Activated naive CD4-positive, alpha-beta T cell treated with anti-CD3 and anti-CD28 coated beads, Interleukin-2, amount 50 U/mL, for 72 hours (primary cell): ENCODE measurements at regions not wholly inside any gene's neighbourhood (a gene's known extent, or its start where the extent isn't known, plus 50 kb on each side); places are given as distances from the start of the nearest gene placed in this dataset.

Experiments
- ATAC-seq, 2 donors: fragments of 150-1000 bp; cut with Tn5 transposase; 2 replicates each; pipeline ENCODE4 v1.10.0; 2021; ENCODE audit warnings: mild to moderate bottlenecking in 2 of 2, moderate library complexity in 2 of 2
- DNase-seq, 2 donors: peaks; one replicate each; pipeline ENCODE4 v3.0.0; 2021 to 2022; ENCODE audit warnings: low spot score in 2 of 2
- H3K27ac Mint-ChIP-seq, 2 donors: one replicate each; pipeline ENCODE4 v1.8.0; 2022; ENCODE audit warnings: mild to moderate bottlenecking in 2 of 2, mixed read lengths in 2 of 2
- H3K36me3 Mint-ChIP-seq, 2 donors: one replicate each; pipeline ENCODE4 v1.8.0; 2022; ENCODE audit warnings: mixed read lengths in 2 of 2
- H3K9me3 Mint-ChIP-seq, 2 donors: one replicate each; pipeline ENCODE4 v1.8.0; 2022; ENCODE audit warnings: mixed read lengths in 2 of 2

- peaks cover 4 to 8% of the 10 kb centered on the region in 2 donors for H3K36me3 Mint-ChIP-seq
- ATAC-seq (no peak), DNase-seq (no peak)
- H3K27ac Mint-ChIP-seq: no peak overlapping the region
- peaks cover 0 to 5% of the 10 kb centered on the region in 2 donors for H3K9me3 Mint-ChIP-seq
These were observed 79.2 kb upstream of the CDC42BPA start for GRCh38 chr1:227397354-227397978.

GRCh38 chr1:227396539-227397353 lies 78.5 kb upstream of the CDC42BPA start:
- Mint-ChIP-seq H3K36me3 (peaks cover 4 to 8% of the 10 kb centered on the region in 2 donors), H3K9me3 (peaks cover 0 to 5% of the 10 kb centered on the region in 2 donors), H3K27ac (no peak overlapping the region)
- ATAC-seq (peak in 1 of 2 donors; percentile 37), DNase-seq (no peak)

GRCh38 chr1:227395426-227396028 lies 77.2 kb upstream of the CDC42BPA start:
- ATAC-seq (no peak), DNase-seq (no peak)
- no peak overlapping the region for H3K27ac Mint-ChIP-seq
- H3K9me3 Mint-ChIP-seq: no peaks in the 10 kb centered on the region
- H3K36me3 Mint-ChIP-seq: peaks cover 0 to under 1% of the 10 kb centered on the region in 2 donors

- Mint-ChIP-seq H3K36me3 (no peaks in the 10 kb centered on the region), H3K27ac (no peak overlapping the region), H3K9me3 (no peaks in the 10 kb centered on the region)
- no peak for DNase-seq
- no peak for ATAC-seq
These were observed 74.9 kb upstream of the CDC42BPA start for GRCh38 chr1:227392984-227393764.

- DNase-seq: no peak
- no peak for ATAC-seq
- no peaks in the 10 kb centered on the region for H3K36me3 Mint-ChIP-seq
- no peak overlapping the region for H3K27ac Mint-ChIP-seq
- no peaks in the 10 kb centered on the region for H3K9me3 Mint-ChIP-seq
These were observed 73.6 kb upstream of the CDC42BPA start for GRCh38 chr1:227391879-227392278.

GRCh38 chr1:227391211-227391610 lies 72.9 kb upstream of the CDC42BPA start:
- DNase-seq (no peak), ATAC-seq (no peak)
- H3K36me3 Mint-ChIP-seq: no peaks in the 10 kb centered on the region
- H3K27ac Mint-ChIP-seq: no peak overlapping the region
- H3K9me3 Mint-ChIP-seq: no peaks in the 10 kb centered on the region

- Mint-ChIP-seq H3K9me3 (no peaks in the 10 kb centered on the region), H3K27ac (no peak overlapping the region), H3K36me3 (no peaks in the 10 kb centered on the region)
- DNase-seq: no peak
- no peak for ATAC-seq
These were observed 72.2 kb upstream of the CDC42BPA start for GRCh38 chr1:227390525-227390924.

GRCh38 chr1:227388214-227389168 lies 70.2 kb upstream of the CDC42BPA start:
- DNase-seq: no peak
- Mint-ChIP-seq H3K36me3 (no peaks in the 10 kb centered on the region), H3K9me3 (no peaks in the 10 kb centered on the region), H3K27ac (no peak overlapping the region)
- no peak for ATAC-seq

- no peaks in the 10 kb centered on the region for H3K9me3 Mint-ChIP-seq
- H3K36me3 Mint-ChIP-seq: no peaks in the 10 kb centered on the region
- ATAC-seq: no peak
These were observed 61.2 kb upstream of the CDC42BPA start for GRCh38 chr1:227379555-227379892.

GRCh38 chr1:227378871-227379554 lies 60.7 kb upstream of the CDC42BPA start:
- no peak for ATAC-seq
- no peaks in the 10 kb centered on the region for H3K36me3 Mint-ChIP-seq

More at GRCh38 chr1:227379555-227379892, 61.2 kb upstream of the CDC42BPA start:
- H3K27ac Mint-ChIP-seq: no peak overlapping the region
- DNase-seq: no peak

GRCh38 chr1:227378181-227378580 lies 59.9 kb upstream of the CDC42BPA start:
- ATAC-seq: no peak

More at GRCh38 chr1:227378871-227379554, 60.7 kb upstream of the CDC42BPA start:
- H3K9me3 Mint-ChIP-seq: no peaks in the 10 kb centered on the region
- H3K27ac Mint-ChIP-seq: no peak overlapping the region
- DNase-seq: no peak

GRCh38 chr1:227374846-227375245 lies 56.6 kb upstream of the CDC42BPA start:
- no peaks in the 10 kb centered on the region for H3K9me3 Mint-ChIP-seq
- H3K36me3 Mint-ChIP-seq: no peaks in the 10 kb centered on the region
- ATAC-seq (no peak), DNase-seq (no peak)
- H3K27ac Mint-ChIP-seq: no peak overlapping the region

More at GRCh38 chr1:227378181-227378580, 59.9 kb upstream of the CDC42BPA start:
- DNase-seq: no peak
- Mint-ChIP-seq H3K36me3 (no peaks in the 10 kb centered on the region), H3K27ac (no peak overlapping the region), H3K9me3 (no peaks in the 10 kb centered on the region)

GRCh38 chr1:227372726-227373130 lies 54.4 kb upstream of the CDC42BPA start:
- Mint-ChIP-seq H3K9me3 (no peaks in the 10 kb centered on the region), H3K36me3 (no peaks in the 10 kb centered on the region), H3K27ac (no peak overlapping the region)
- no peak for DNase-seq
- ATAC-seq: no peak

GRCh38 chr1:227370533-227371254 lies 52.4 kb upstream of the CDC42BPA start:
- Mint-ChIP-seq H3K36me3 (no peaks in the 10 kb centered on the region), H3K9me3 (no peaks in the 10 kb centered on the region), H3K27ac (no peak overlapping the region)
- ATAC-seq: no peak
- no peak for DNase-seq
